GM19099 (cell line): ENCODE measurements at regions not wholly inside any gene's neighbourhood (a gene's known extent, or its start where the extent isn't known, plus 50 kb on each side); places are given as distances from the start of the nearest gene placed in this dataset.

Experiments used
- POLR2A ChIP-seq: IDR thresholded peaks from 3 replicates; pipeline ENCODE4 v1.6.1; 2011; ENCODE audit warnings: low read depth; ENCODE audit not compliant: insufficient read length; ENCODE audit errors: extremely low read depth

- TF ChIP-seq POLR2A, result no peak
Observed at GRCh38 chr4:152243896-152244595, 291.8 kb downstream of the FBXW7 start.

- no peak for TF ChIP-seq POLR2A
Observed at GRCh38 chr4:152243206-152243605, 292.7 kb downstream of the FBXW7 start.

- no peak for TF ChIP-seq POLR2A
Observed at GRCh38 chr4:152240232-152240631, 295.7 kb downstream of the FBXW7 start.

- no peak for TF ChIP-seq POLR2A
Observed at GRCh38 chr4:152239216-152239615, 296.7 kb downstream of the FBXW7 start.

- no peak for TF ChIP-seq POLR2A
Observed at GRCh38 chr4:152236519-152237056, 299.3 kb downstream of the FBXW7 start.

GRCh38 chr4:152235718-152236117, 300.2 kb downstream of the FBXW7 start:
- TF ChIP-seq POLR2A, result no peak

GRCh38 chr4:152234571-152234970, 301.3 kb downstream of the FBXW7 start:
- no peak for TF ChIP-seq POLR2A

- no peak for TF ChIP-seq POLR2A
Observed at GRCh38 chr4:152232271-152232670, 303.6 kb downstream of the FBXW7 start.

- TF ChIP-seq POLR2A, result no peak
Observed at GRCh38 chr4:152229782-152230289, 306.1 kb downstream of the FBXW7 start.

GRCh38 chr4:152225680-152226079, 310.2 kb downstream of the FBXW7 start:
- no peak for TF ChIP-seq POLR2A

GRCh38 chr4:152224721-152225420, 311.0 kb downstream of the FBXW7 start:
- no peak for TF ChIP-seq POLR2A

GRCh38 chr4:152224223-152224622, 311.7 kb downstream of the FBXW7 start:
- no peak for TF ChIP-seq POLR2A

GRCh38 chr4:152223600-152223999, 312.3 kb downstream of the FBXW7 start:
- TF ChIP-seq POLR2A, result no peak

- TF ChIP-seq POLR2A, result no peak
Observed at GRCh38 chr4:152221816-152222516, 313.9 kb downstream of the FBXW7 start.

GRCh38 chr4:152220201-152220666, 315.7 kb downstream of the FBXW7 start:
- no peak for TF ChIP-seq POLR2A
